Kidney (tissue), 13 donors: ENCODE measurements at regions not wholly inside any gene's neighbourhood (a gene's known extent, or its start where the extent isn't known, plus 50 kb on each side); places are given as distances from the start of the nearest gene placed in this dataset.

Experiments
- DNase-seq, 5 donors: peaks; one replicate each; pipeline ENCODE4 v3.0.0-alpha.2; 2013 to 2020
- FAIRE-seq: peaks from 2 replicates; lab custom pipeline; 2012; peaks lifted over from hg19 to GRCh38; lab: Jason Lieb, UNC
- H3K27ac ChIP-seq, 2 donors: one replicate each; pipeline ENCODE4 v1.7.0; 2013; ENCODE audit warnings: low read depth in 2 of 2, low read length in 2 of 2, inconsistent platforms in 1 of 2
- H3K27me3 ChIP-seq: one replicate; pipeline ENCODE4 v1.7.1; 2013; ENCODE audit warnings: low read length, inconsistent platforms; ENCODE audit not compliant: control insufficient read depth, insufficient read depth
- H3K36me3 ChIP-seq, 3 donors: one replicate each; pipeline versions ENCODE4 v1.7.0 to v1.7.1; 2013; ENCODE audit warnings: low read length in 3 of 3, control low read depth in 1 of 3, inconsistent platforms in 1 of 3; ENCODE audit not compliant: insufficient read depth in 3 of 3, control insufficient read depth in 2 of 3
- H3K4me1 ChIP-seq, 3 donors: one replicate each; pipeline versions ENCODE4 v1.7.0 to v1.7.1; 2013; ENCODE audit warnings: low read length in 3 of 3, inconsistent platforms in 1 of 3, low read depth in 1 of 3; ENCODE audit not compliant: control insufficient read depth in 2 of 3, insufficient read depth in 2 of 3
- H3K4me3 ChIP-seq, 3 donors: one replicate each; pipeline versions ENCODE4 v1.7.0 to v1.8.1; 2013; ENCODE audit warnings: low read length in 3 of 3, control low read depth in 1 of 3, inconsistent platforms in 1 of 3
- H3K9ac ChIP-seq, 3 donors: one replicate each; pipeline versions ENCODE4 v1.7.0 to v1.7.1; 2013; ENCODE audit warnings: low read length in 3 of 3, control low read depth in 1 of 3, inconsistent platforms in 1 of 3
- H3K9me3 ChIP-seq, 3 donors: one replicate each; pipeline versions ENCODE4 v1.7.0 to v1.7.1; 2013; ENCODE audit warnings: low read length in 3 of 3, control low read depth in 1 of 3, inconsistent platforms in 1 of 3; ENCODE audit not compliant: control insufficient read depth in 2 of 3, insufficient read depth in 1 of 3
- intact Hi-C: fragments of 100-400 bp; cut with DNase I; formaldehyde crosslinking; loops from one replicate; pipeline ENCODE4 v1.11.1; 2022
- TF ChIP-seq, protein P1 (sequence below): IDR thresholded peaks from 3 replicates; pipeline ENCODE4 v1.5.1; 2012; ENCODE audit warnings: mild to moderate bottlenecking, moderate library complexity, borderline replicate concordance; ENCODE audit not compliant: insufficient read depth; ENCODE audit errors: extremely low read depth
- donor health status: control.
- donor health status: control.
- donor health status: control.
- donor health status: control.
- donor health status: control.
- donor health status: DM: yes; HTN: yes; CAD: no.
- donor health status: Normal renal cell carcinoma (clear cell type).

DNA sequence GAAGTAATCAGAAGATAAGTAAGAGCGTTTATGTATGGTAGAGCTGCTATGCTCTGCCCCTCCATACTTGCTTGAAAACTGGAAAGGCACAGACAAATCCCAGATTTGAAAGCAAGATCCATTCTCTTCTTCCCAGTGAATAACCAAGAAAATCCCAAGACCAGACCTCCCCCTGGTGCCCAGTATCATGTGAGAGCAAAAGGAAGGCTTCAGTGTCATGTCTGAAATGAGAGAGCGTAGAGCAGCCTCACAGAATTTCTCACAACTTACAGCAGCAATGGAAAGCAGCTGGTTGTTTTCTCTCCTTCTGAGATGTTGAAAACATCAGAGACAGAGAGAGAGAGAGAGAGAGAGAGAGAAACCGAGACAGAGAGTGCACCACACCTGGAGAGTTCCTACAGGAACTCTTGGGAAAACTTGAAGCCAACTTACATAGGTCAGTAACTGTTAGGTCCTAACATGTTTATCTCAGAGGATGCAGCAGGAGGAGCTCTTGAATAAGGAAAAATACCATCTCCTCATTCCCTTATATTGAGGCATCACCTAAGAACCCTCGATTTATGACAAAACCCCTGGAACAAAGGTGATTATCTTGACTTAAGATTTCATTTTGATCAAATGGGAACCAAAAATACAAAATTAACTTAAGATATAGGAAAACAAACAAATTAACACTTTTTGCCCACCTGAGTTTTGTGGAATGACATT lies 273.3 kb downstream of the NSUN3 start:
- H3K9ac ChIP-seq: no peak overlapping the region
- no peak overlapping the region for H3K27ac ChIP-seq
- intact Hi-C loops: no loop called here
- DNase-seq (peak in 2 of 5 donors; percentile 59 to 62), FAIRE-seq (no peak)
- no peaks in the 10 kb centered on the region for H3K9me3 ChIP-seq
- no peak overlapping the region for H3K4me3 ChIP-seq
- no peaks in the 10 kb centered on the region for H3K27me3 ChIP-seq
- TF ChIP-seq, protein P1, sequence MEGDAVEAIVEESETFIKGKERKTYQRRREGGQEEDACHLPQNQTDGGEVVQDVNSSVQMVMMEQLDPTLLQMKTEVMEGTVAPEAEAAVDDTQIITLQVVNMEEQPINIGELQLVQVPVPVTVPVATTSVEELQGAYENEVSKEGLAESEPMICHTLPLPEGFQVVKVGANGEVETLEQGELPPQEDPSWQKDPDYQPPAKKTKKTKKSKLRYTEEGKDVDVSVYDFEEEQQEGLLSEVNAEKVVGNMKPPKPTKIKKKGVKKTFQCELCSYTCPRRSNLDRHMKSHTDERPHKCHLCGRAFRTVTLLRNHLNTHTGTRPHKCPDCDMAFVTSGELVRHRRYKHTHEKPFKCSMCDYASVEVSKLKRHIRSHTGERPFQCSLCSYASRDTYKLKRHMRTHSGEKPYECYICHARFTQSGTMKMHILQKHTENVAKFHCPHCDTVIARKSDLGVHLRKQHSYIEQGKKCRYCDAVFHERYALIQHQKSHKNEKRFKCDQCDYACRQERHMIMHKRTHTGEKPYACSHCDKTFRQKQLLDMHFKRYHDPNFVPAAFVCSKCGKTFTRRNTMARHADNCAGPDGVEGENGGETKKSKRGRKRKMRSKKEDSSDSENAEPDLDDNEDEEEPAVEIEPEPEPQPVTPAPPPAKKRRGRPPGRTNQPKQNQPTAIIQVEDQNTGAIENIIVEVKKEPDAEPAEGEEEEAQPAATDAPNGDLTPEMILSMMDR: peak; percentile 48
- H3K4me1 ChIP-seq: no peaks in the 10 kb centered on the region
- H3K36me3 ChIP-seq: no peaks in the 10 kb centered on the region

DNA sequence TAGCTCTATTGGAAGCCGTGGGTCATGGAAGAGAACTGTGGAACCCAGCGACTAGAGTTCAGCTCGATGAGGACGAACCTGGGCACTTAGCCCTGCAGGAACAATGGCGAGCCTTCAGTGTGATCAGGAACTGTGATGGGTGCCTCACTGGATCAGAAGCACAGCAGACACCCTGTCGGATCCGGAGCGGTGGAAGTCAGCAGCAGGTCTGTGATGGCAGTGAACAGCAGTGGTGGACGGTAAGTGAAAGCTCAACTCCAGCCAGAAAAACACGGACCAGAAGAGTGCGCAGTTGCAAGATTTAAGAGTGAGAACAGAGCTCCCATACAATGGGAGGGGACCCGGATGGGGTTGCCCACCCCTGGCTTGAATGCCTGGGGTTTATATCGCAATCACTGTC lies 282.2 kb downstream of the NSUN3 start:
- Histone ChIP-seq H3K4me3 (no peak overlapping the region), H3K36me3 (no peaks in the 10 kb centered on the region), H3K4me1 (no peaks in the 10 kb centered on the region), H3K9ac (no peak overlapping the region), H3K27ac (no peak overlapping the region), H3K9me3 (no peaks in the 10 kb centered on the region), H3K27me3 (no peaks in the 10 kb centered on the region)
- intact Hi-C loops: no loop called here
- TF ChIP-seq, protein P1: no peak
- DNase-seq: no peak
- no peak for FAIRE-seq

DNA sequence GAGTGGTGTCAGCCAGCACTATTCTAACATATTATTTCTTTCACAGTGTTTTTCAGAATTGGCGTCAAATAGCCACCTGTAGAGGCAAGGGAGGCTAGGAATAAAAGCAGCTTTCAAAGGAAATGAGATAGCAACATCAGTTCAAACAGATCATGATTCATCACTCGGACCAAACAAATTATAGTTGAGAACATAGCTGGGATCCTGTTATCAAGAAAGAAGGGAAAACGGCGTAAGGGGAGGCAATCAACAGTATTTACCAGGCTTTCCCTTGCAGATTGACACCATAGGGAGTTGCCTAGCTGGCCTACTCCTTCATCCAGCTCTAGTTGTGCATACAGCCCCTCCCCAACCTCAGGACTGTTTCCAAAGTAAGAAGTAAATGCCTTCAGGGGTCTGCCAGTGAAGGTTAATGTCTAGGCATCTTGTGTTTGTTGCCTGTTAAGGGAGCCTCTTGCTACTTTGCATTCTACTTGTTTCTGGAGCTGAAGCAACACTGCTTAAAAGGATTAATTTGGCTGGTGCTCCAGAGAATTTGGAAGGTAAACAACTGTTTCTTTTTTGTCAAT lies 286.5 kb downstream of the NSUN3 start:
- no peak overlapping the region for H3K9ac ChIP-seq
- H3K4me3 ChIP-seq: no peak overlapping the region
- H3K4me1 ChIP-seq: no peaks in the 10 kb centered on the region
- no peaks in the 10 kb centered on the region for H3K27me3 ChIP-seq
- TF ChIP-seq, protein P1: no peak
- no peaks in the 10 kb centered on the region for H3K36me3 ChIP-seq
- FAIRE-seq: no peak
- intact Hi-C loops: no loop called here
- H3K9me3 ChIP-seq: no peaks in the 10 kb centered on the region
- no peak overlapping the region for H3K27ac ChIP-seq
- no peak for DNase-seq

DNA sequence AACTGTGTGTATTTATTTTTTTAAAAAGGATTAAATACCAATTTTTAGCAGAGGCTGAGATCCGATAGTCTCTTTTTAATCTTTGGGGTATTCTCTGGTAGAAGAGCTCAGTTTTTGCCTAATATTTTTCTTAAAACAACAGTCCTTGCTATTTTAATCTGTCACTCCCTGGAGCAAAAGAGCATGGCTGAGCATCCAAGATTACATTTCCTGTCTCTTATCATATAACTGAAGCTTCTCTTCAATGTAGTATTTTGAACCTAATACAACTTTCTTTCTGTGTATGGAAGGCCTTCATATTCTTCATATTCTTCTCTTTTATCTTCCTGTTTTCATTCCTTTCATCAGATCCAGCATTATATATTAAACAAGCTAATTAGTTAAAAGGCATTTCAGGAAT lies 293.7 kb downstream of the NSUN3 start:
- Histone ChIP-seq H3K27me3 (no peaks in the 10 kb centered on the region), H3K36me3 (no peaks in the 10 kb centered on the region), H3K9ac (no peak overlapping the region), H3K4me3 (no peak overlapping the region), H3K27ac (no peak overlapping the region), H3K9me3 (no peaks in the 10 kb centered on the region), H3K4me1 (no peaks in the 10 kb centered on the region)
- FAIRE-seq (no peak), DNase-seq (no peak)
- intact Hi-C loops: no loop called here
- TF ChIP-seq, protein P1: no peak
